Activated B cell treated with CpG ODN at 0.5 μM for 24 hours (primary cell): ENCODE measurements at regions not wholly inside any gene's neighbourhood (a gene's known extent, or its start where the extent isn't known, plus 50 kb on each side); places are given as distances from the start of the nearest gene placed in this dataset.

Source experiments
- ATAC-seq: fragments of 200-7000 bp; cut with Tn5 transposase; one replicate; pipeline ENCODE4 v1.10.0; 2021; ENCODE audit warnings: low read depth, mild to moderate bottlenecking, moderate library complexity
- CTCF ChIA-PET: fragments of 350-600 bp; sonication (Branson Sonifier 250); formaldehyde crosslinking; loops from one replicate; lab custom pipeline; 2021; ENCODE audit warnings: antibody characterized with exemption; lab: Charles Lee
- POLR2A ChIA-PET: fragments of 350-600 bp; sonication (Branson Sonifier 250); formaldehyde crosslinking; loops from one replicate; lab custom pipeline; 2021; ENCODE audit warnings: antibody characterized with exemption; lab: Charles Lee
- DNase-seq: peaks from one replicate; pipeline ENCODE4 v3.0.0; 2022
- H3K27ac Mint-ChIP-seq: one replicate; pipeline ENCODE4 v1.8.0; 2020; ENCODE audit warnings: mixed read lengths
- H3K27me3 Mint-ChIP-seq: one replicate; pipeline ENCODE4 v1.8.0; 2021; ENCODE audit warnings: mixed read lengths
- H3K36me3 Mint-ChIP-seq: one replicate; pipeline ENCODE4 v1.8.0; 2021; ENCODE audit warnings: low read depth, mixed read lengths
- H3K4me1 Mint-ChIP-seq: one replicate; pipeline ENCODE4 v1.8.0; 2021; ENCODE audit warnings: mixed read lengths
- H3K4me3 Mint-ChIP-seq: one replicate; pipeline ENCODE4 v1.8.0; 2020; ENCODE audit warnings: mild to moderate bottlenecking, mixed read lengths
- H3K9me3 Mint-ChIP-seq: one replicate; pipeline ENCODE4 v1.8.0; 2020; ENCODE audit warnings: mixed read lengths
- CTCF ChIP-seq: fragments of 200-600 bp; IDR thresholded peaks from one replicate; pipeline ENCODE4 v1.8.0; 2022; ENCODE audit warnings: antibody characterized with exemption, mild to moderate bottlenecking
- intact Hi-C: fragments of 100-400 bp; cut with micrococcal nuclease; formaldehyde crosslinking; loops from one replicate; pipeline ENCODE4 v1.15.1; 2024

- no peak overlapping the region for H3K4me3 Mint-ChIP-seq
- intact Hi-C loops: no loop called here
These were observed 229.0 kb upstream of the NOX3 start for GRCh38 chr6:155684416-155685196.

GRCh38 chr6:155678361-155678760 is 222.7 kb upstream of the NOX3 start:
- intact Hi-C loops: no loop called here
- ATAC-seq (no peak), DNase-seq (no peak)
- TF ChIP-seq CTCF: no peak
- POLR2A ChIA-PET: no interaction called here
- H3K4me1 Mint-ChIP-seq: no peaks in the 10 kb centered on the region
- no peak overlapping the region for H3K4me3 Mint-ChIP-seq
- H3K9me3 Mint-ChIP-seq: no peaks in the 10 kb centered on the region
- CTCF ChIA-PET: no interaction called here
- no peaks in the 10 kb centered on the region for H3K27me3 Mint-ChIP-seq
- no peaks in the 10 kb centered on the region for H3K36me3 Mint-ChIP-seq
- H3K27ac Mint-ChIP-seq: no peak overlapping the region

More at GRCh38 chr6:155684416-155685196, 229.0 kb upstream of the NOX3 start:
- POLR2A ChIA-PET: no interaction called here
- H3K27me3 Mint-ChIP-seq: no peaks in the 10 kb centered on the region
- no peak for ATAC-seq
- no peak overlapping the region for H3K27ac Mint-ChIP-seq
- DNase-seq: no peak
- TF ChIP-seq CTCF: no peak
- H3K9me3 Mint-ChIP-seq: no peaks in the 10 kb centered on the region
- no peaks in the 10 kb centered on the region for H3K36me3 Mint-ChIP-seq
- CTCF ChIA-PET: no interaction called here
- H3K4me1 Mint-ChIP-seq: no peaks in the 10 kb centered on the region

DNA sequence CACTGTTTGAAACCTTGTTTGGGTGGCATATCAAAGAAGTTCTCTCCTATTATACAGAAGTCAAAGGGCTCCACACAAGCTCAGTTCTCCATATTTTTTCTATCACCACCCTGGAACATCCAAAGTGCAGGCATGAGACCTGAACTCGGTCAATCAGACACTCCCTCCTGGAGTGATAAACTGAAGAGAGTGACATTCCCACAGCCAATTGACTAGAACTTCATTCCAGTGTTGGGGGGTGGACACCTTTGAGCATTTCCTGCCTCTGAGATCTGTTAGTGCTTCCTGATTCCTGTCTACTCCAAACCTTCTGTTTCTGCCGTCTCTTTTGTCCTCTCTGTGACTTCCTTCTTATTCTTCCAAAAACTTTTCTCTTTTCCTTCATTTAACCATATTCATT is 220.7 kb upstream of the NOX3 start:
- Mint-ChIP-seq H3K4me1 (no peaks in the 10 kb centered on the region), H3K4me3 (no peak overlapping the region), H3K9me3 (no peaks in the 10 kb centered on the region), H3K36me3 (no peaks in the 10 kb centered on the region), H3K27ac (no peak overlapping the region), H3K27me3 (no peaks in the 10 kb centered on the region)
- DNase-seq: no peak
- no peak for ATAC-seq
- intact Hi-C loops: no loop called here
- ChIA-PET POLR2A (no interaction called here), CTCF (no interaction called here)
- TF ChIP-seq CTCF: no peak

GRCh38 chr6:155670655-155671054 is 215.0 kb upstream of the NOX3 start:
- Mint-ChIP-seq H3K4me3 (no peak overlapping the region), H3K9me3 (no peaks in the 10 kb centered on the region), H3K27ac (no peak overlapping the region), H3K36me3 (no peaks in the 10 kb centered on the region), H3K4me1 (no peaks in the 10 kb centered on the region), H3K27me3 (peaks cover 1% of the 10 kb centered on the region)
- no peak for ATAC-seq
- no peak for DNase-seq
- no peak for TF ChIP-seq CTCF
- intact Hi-C loops: no loop called here
- POLR2A ChIA-PET: no interaction called here
- CTCF ChIA-PET: no interaction called here

DNA sequence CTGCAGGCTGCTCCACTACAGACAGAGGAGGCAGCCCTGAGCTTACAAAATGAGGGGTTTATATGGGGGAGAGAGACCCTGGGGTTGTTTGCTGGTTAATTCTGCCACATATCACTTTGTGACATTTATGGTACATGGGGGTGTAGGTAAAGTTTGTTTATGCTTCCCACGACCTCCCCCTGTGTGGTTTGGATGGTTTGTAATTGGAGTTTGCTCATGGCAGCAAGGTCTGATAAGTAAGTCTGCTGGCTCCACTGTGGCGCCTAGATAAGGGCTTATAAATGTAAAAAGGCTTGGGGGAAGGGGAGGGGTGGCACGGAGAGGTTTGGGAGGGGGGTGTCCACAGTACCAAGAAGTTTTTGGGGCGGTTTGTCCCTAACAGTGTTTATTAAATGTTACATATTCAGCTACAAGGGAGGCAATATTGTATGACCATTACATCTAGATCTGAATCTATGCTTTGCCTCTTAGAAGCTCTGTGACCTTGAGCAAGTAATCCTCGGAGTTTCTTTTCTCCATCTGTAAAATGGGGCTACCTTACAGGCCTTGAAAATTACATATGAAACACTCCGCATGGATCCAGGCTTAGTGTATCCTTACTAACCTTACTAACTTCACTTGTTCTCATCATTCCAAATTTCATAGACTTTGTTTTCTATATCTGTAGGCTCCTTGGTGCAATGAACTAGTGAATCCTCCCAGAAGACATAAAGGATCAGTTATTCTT is 204.8 kb upstream of the NOX3 start:
- ChIA-PET POLR2A (no interaction called here), CTCF (no interaction called here)
- DNase-seq (no peak), ATAC-seq (no peak)
- Mint-ChIP-seq H3K4me1 (no peaks in the 10 kb centered on the region), H3K27ac (no peak overlapping the region), H3K27me3 (peaks cover 2% of the 10 kb centered on the region), H3K4me3 (no peak overlapping the region), H3K36me3 (no peaks in the 10 kb centered on the region), H3K9me3 (peaks cover 1% of the 10 kb centered on the region)
- intact Hi-C loops: no loop called here
- TF ChIP-seq CTCF: no peak
